ENCODE measurements at regions not wholly inside any gene's neighbourhood (a gene's known extent, or its start where the extent isn't known, plus 50 kb on each side); places are given as distances from the start of the nearest gene placed in this dataset.

DNA sequence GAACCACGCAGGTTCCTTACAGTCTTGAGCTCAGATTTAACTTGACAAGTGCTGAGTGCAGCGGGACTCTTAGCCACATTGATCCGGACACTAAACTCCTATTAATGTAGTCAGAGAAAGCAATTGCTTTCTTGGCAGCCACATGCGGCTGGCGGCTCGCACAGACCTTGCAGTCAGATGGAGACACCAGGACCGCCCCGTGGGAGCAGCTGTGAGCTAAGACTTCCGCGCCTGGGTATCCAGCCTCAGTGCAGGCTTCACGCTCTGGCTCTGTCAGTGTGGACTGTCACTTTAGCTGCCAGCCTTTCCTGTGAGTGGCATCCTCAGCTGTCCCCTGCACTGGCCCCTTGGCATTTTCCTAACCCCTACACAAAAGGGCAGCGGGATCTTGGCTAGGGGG, 80.9 kb upstream of the NLRP1 start:
- Histone ChIP-seq H3K4me3 (ENCODE audit: low read length) (no peak overlapping the region), H3K4me1 (ENCODE audit: low read length) (no peaks in the 10 kb centered on the region), H3K9me3 (ENCODE audit: low read length) (no peaks in the 10 kb centered on the region), H3K27ac (ENCODE audit: low read length) (no peak overlapping the region), H4K20me1 (ENCODE audit: insufficient read depth, low read depth, low read length) (no peaks in the 10 kb centered on the region), H3K36me3 (ENCODE audit: insufficient read depth, low read length) (no peaks in the 10 kb centered on the region), H2AFZ (ENCODE audit: low read length) (no peak overlapping the region), H3K9me2 (replicated peaks; ENCODE audit: insufficient read depth, low read length) (no peaks in the 10 kb centered on the region), H3K4me2 (ENCODE audit: low read depth, low read length, poor library complexity, severe bottlenecking) (no peak overlapping the region), H3K79me2 (ENCODE audit: low read length) (no peaks in the 10 kb centered on the region), H3K9ac (ENCODE audit: low read length) (no peak overlapping the region), H3K27me3 (ENCODE audit: low read length) (no peaks in the 10 kb centered on the region)
- no peak for DNase-seq

GRCh38 chr17:5667871-5668270, 83.6 kb upstream of the NLRP1 start:
- Histone ChIP-seq H3K9ac (ENCODE audit: low read length) (no peak overlapping the region), H3K36me3 (ENCODE audit: insufficient read depth, low read length) (no peaks in the 10 kb centered on the region), H3K4me2 (ENCODE audit: low read depth, low read length, poor library complexity, severe bottlenecking) (no peak overlapping the region), H3K4me1 (ENCODE audit: low read length) (no peaks in the 10 kb centered on the region), H3K27ac (ENCODE audit: low read length) (no peak overlapping the region), H3K4me3 (ENCODE audit: low read length) (no peak overlapping the region), H3K79me2 (ENCODE audit: low read length) (no peaks in the 10 kb centered on the region), H3K27me3 (ENCODE audit: low read length) (no peaks in the 10 kb centered on the region), H4K20me1 (ENCODE audit: insufficient read depth, low read depth, low read length) (no peaks in the 10 kb centered on the region), H2AFZ (ENCODE audit: low read length) (no peak overlapping the region), H3K9me3 (ENCODE audit: low read length) (no peaks in the 10 kb centered on the region), H3K9me2 (replicated peaks; ENCODE audit: insufficient read depth, low read length) (no peaks in the 10 kb centered on the region)
- DNase-seq, result peak; percentile 60

DNA sequence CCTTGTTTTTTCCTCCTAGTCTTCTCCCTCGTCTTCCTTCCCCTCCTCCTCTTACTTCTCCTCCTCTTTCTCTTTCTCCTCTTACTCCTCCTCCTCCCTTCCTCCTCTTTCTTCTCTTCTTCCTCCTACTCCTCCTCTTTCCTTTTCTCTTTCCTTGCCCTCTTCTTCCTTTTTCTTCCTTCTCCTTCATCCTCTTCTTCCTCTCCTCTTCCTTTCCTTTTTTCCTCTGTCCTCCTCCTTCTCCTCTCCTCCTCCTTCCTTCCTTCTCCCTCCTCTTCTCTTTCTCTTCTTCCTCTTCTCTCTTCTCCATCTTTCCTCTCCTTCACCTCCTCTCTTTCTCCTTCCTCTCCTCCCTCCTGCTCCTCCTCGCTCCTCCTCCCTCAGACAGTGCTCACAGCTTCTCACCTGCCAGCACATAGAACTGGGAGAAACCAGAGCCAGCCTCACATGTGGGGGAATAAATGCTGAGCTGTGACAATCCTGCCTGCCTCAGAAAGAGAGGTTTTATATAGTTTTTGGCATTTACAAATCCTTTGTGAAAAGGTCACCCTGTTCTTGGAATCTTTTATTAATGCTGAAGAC, 84.3 kb upstream of the NLRP1 start:
- no peaks in the 10 kb centered on the region for H3K9me3 ChIP-seq (ENCODE audit: low read length)
- H4K20me1 ChIP-seq (ENCODE audit: insufficient read depth, low read depth, low read length), result no peaks in the 10 kb centered on the region
- no peaks in the 10 kb centered on the region for H3K9me2 ChIP-seq (replicated peaks; ENCODE audit: insufficient read depth, low read length)
- H3K4me2 ChIP-seq (ENCODE audit: low read depth, low read length, poor library complexity, severe bottlenecking), result no peak overlapping the region
- no peak overlapping the region for H2AFZ ChIP-seq (ENCODE audit: low read length)
- H3K27ac ChIP-seq (ENCODE audit: low read length), result no peak overlapping the region
- DNase-seq, result no peak
- no peaks in the 10 kb centered on the region for H3K4me1 ChIP-seq (ENCODE audit: low read length)
- no peak overlapping the region for H3K9ac ChIP-seq (ENCODE audit: low read length)
- H3K36me3 ChIP-seq (ENCODE audit: insufficient read depth, low read length), result no peaks in the 10 kb centered on the region
- no peaks in the 10 kb centered on the region for H3K27me3 ChIP-seq (ENCODE audit: low read length)
- no peaks in the 10 kb centered on the region for H3K79me2 ChIP-seq (ENCODE audit: low read length)
- no peak overlapping the region for H3K4me3 ChIP-seq (ENCODE audit: low read length)

GRCh38 chr17:5669191-5669590, 84.9 kb upstream of the NLRP1 start:
- no peak overlapping the region for H3K27ac ChIP-seq (ENCODE audit: low read length)

GRCh38 chr17:5672141-5672540, 87.8 kb upstream of the NLRP1 start:
- no peak overlapping the region for H3K4me3 ChIP-seq (ENCODE audit: low read length)
- no peak for DNase-seq
- no peak overlapping the region for H3K9ac ChIP-seq (ENCODE audit: low read length)
- no peaks in the 10 kb centered on the region for H3K36me3 ChIP-seq (ENCODE audit: insufficient read depth, low read length)
- no peaks in the 10 kb centered on the region for H3K9me2 ChIP-seq (replicated peaks; ENCODE audit: insufficient read depth, low read length)
- H3K79me2 ChIP-seq (ENCODE audit: low read length), result no peaks in the 10 kb centered on the region
- no peaks in the 10 kb centered on the region for H4K20me1 ChIP-seq (ENCODE audit: insufficient read depth, low read depth, low read length)
- H3K27ac ChIP-seq (ENCODE audit: low read length), result no peak overlapping the region
- H2AFZ ChIP-seq (ENCODE audit: low read length), result no peak overlapping the region
- peaks cover 4% of the 10 kb centered on the region; the same call in 1 of the 2 replicates for H3K4me1 ChIP-seq (ENCODE audit: low read length)
- no peaks in the 10 kb centered on the region for H3K27me3 ChIP-seq (ENCODE audit: low read length)
- H3K4me2 ChIP-seq (ENCODE audit: low read depth, low read length, poor library complexity, severe bottlenecking), result no peak overlapping the region
- H3K9me3 ChIP-seq (ENCODE audit: low read length), result no peaks in the 10 kb centered on the region

More at GRCh38 chr17:5669191-5669590, 84.9 kb upstream of the NLRP1 start:
- Histone ChIP-seq H3K9me3 (ENCODE audit: low read length) (no peaks in the 10 kb centered on the region), H3K27me3 (ENCODE audit: low read length) (no peaks in the 10 kb centered on the region), H3K36me3 (ENCODE audit: insufficient read depth, low read length) (no peaks in the 10 kb centered on the region), H3K79me2 (ENCODE audit: low read length) (no peaks in the 10 kb centered on the region), H3K4me2 (ENCODE audit: low read depth, low read length, poor library complexity, severe bottlenecking) (no peak overlapping the region), H2AFZ (ENCODE audit: low read length) (no peak overlapping the region), H3K4me3 (ENCODE audit: low read length) (no peak overlapping the region), H3K9ac (ENCODE audit: low read length) (no peak overlapping the region), H4K20me1 (ENCODE audit: insufficient read depth, low read depth, low read length) (no peaks in the 10 kb centered on the region), H3K9me2 (replicated peaks; ENCODE audit: insufficient read depth, low read length) (no peaks in the 10 kb centered on the region), H3K4me1 (ENCODE audit: low read length) (no peaks in the 10 kb centered on the region)
- DNase-seq, result no peak

GRCh38 chr17:5672815-5673430, 88.6 kb upstream of the NLRP1 start:
- Histone ChIP-seq H3K4me3 (ENCODE audit: low read length) (no peak overlapping the region), H3K27me3 (ENCODE audit: low read length) (no peaks in the 10 kb centered on the region), H3K36me3 (ENCODE audit: insufficient read depth, low read length) (no peaks in the 10 kb centered on the region), H3K4me1 (ENCODE audit: low read length) (peaks cover 4% of the 10 kb centered on the region; the same call in 1 of the 2 replicates), H3K27ac (ENCODE audit: low read length) (no peak overlapping the region), H3K9ac (ENCODE audit: low read length) (no peak overlapping the region), H3K9me2 (replicated peaks; ENCODE audit: insufficient read depth, low read length) (no peaks in the 10 kb centered on the region), H3K4me2 (ENCODE audit: low read depth, low read length, poor library complexity, severe bottlenecking) (no peak overlapping the region), H2AFZ (ENCODE audit: low read length) (no peak overlapping the region), H4K20me1 (ENCODE audit: insufficient read depth, low read depth, low read length) (no peaks in the 10 kb centered on the region), H3K9me3 (ENCODE audit: low read length) (no peaks in the 10 kb centered on the region), H3K79me2 (ENCODE audit: low read length) (no peaks in the 10 kb centered on the region)
- no peak for DNase-seq

GRCh38 chr17:5675625-5676421, 91.5 kb upstream of the NLRP1 start:
- Histone ChIP-seq H3K4me2 (ENCODE audit: low read depth, low read length, poor library complexity, severe bottlenecking) (no peak overlapping the region), H3K27me3 (ENCODE audit: low read length) (0 out of 2 replicates have a peak, but pooled peaks cover 4% of the 10 kb centered on the region), H3K4me3 (ENCODE audit: low read length) (no peak overlapping the region), H3K9ac (ENCODE audit: low read length) (no peak overlapping the region), H3K9me2 (replicated peaks; ENCODE audit: insufficient read depth, low read length) (no peaks in the 10 kb centered on the region), H3K9me3 (ENCODE audit: low read length) (no peaks in the 10 kb centered on the region), H2AFZ (ENCODE audit: low read length) (no peak overlapping the region), H3K27ac (ENCODE audit: low read length) (no peak overlapping the region), H3K79me2 (ENCODE audit: low read length) (no peaks in the 10 kb centered on the region), H3K4me1 (ENCODE audit: low read length) (peaks cover 4% of the 10 kb centered on the region; the same call in 1 of the 2 replicates), H3K36me3 (ENCODE audit: insufficient read depth, low read length) (no peaks in the 10 kb centered on the region), H4K20me1 (ENCODE audit: insufficient read depth, low read depth, low read length) (no peaks in the 10 kb centered on the region)
- no peak for DNase-seq

DNA sequence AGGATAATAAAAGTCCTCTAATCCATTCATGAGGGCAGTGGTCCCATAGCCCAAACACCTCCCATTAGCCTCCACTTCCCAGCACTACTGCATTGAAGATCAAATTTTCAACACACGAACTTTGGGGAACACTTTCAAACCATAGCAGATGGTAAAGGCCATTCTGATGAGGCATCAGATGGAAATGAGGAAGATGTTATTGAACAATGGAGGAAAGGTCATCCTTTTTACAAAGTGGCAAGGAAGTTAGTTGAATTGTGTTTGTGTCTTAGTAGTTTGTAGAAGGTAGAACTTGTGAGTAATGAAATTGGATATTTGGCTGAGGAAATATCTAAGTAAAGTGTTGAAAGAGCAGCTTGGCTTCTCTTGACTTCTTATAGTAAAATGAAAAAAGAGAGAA, 93.3 kb upstream of the NLRP1 start:
- no peak overlapping the region for H3K9ac ChIP-seq (ENCODE audit: low read length)
- no peaks in the 10 kb centered on the region for H3K36me3 ChIP-seq (ENCODE audit: insufficient read depth, low read length)
- no peak overlapping the region for H3K4me2 ChIP-seq (ENCODE audit: low read depth, low read length, poor library complexity, severe bottlenecking)
- no peaks in the 10 kb centered on the region for H3K79me2 ChIP-seq (ENCODE audit: low read length)
- H3K9me2 ChIP-seq (replicated peaks; ENCODE audit: insufficient read depth, low read length), result no peaks in the 10 kb centered on the region
- H3K9me3 ChIP-seq (ENCODE audit: low read length), result no peaks in the 10 kb centered on the region
- peaks cover 4% of the 10 kb centered on the region; the same call in 1 of the 2 replicates for H3K4me1 ChIP-seq (ENCODE audit: low read length)
- no peak overlapping the region for H2AFZ ChIP-seq (ENCODE audit: low read length)
- H3K4me3 ChIP-seq (ENCODE audit: low read length), result no peak overlapping the region
- no peak overlapping the region for H3K27ac ChIP-seq (ENCODE audit: low read length)
- H4K20me1 ChIP-seq (ENCODE audit: insufficient read depth, low read depth, low read length), result no peaks in the 10 kb centered on the region
- 0 out of 2 replicates have a peak, but pooled peaks cover 4% of the 10 kb centered on the region for H3K27me3 ChIP-seq (ENCODE audit: low read length)
- DNase-seq, result no peak

All from Karpas-422 (cell line).